Esophagus muscularis mucosa (tissue), 3 donors: ENCODE measurements at regions not wholly inside any gene's neighbourhood (a gene's known extent, or its start where the extent isn't known, plus 50 kb on each side); places are given as distances from the start of the nearest gene placed in this dataset.

Source experiments
- CTCF ChIP-seq, 3 experiments: fragments of 200-600 bp in 2 of 3; fragments of 450-650 bp in 1 of 3; sonication (generic) in 2 of 3; IDR thresholded peaks; one replicate each; pipeline ENCODE4 v1.5.1; 2017 to 2019; ENCODE audit warnings: antibody characterized with exemption in 3 of 3, mild to moderate bottlenecking in 2 of 3, moderate library complexity in 1 of 3
- POLR2AphosphoS5 ChIP-seq, 2 donors: sonication (generic); formaldehyde crosslinking; IDR thresholded peaks; one replicate each; pipeline ENCODE4 v1.6.1; 2017; ENCODE audit warnings: antibody characterized with exemption in 2 of 2

DNA sequence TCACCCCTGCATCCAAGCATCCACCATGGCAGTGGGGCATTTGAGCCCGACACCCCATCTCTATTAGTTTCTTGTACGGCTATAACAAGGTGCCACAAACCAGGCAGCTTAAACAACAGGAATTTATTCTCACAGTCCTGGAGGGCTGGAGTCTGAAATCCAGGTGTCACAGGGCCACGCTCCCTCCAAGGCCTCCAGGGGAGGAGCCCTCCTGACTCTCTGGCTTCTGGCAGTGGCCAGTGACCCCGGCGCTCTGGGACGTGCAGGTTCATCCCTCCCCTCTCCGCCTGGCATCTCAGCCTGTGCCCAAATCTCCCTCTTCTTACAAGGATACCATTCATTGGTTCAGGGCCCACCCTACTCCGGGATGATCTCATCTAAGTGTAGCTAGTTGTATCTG is 394.5 kb upstream of the IRX1 start:
- TF ChIP-seq CTCF (IDR thresholded peaks at IDR 0.05) = no peak
- no peak for TF ChIP-seq POLR2AphosphoS5 (IDR thresholded peaks at IDR 0.05)
